Stomach (tissue), 8 donors: ENCODE measurements at regions not wholly inside any gene's neighbourhood (a gene's known extent, or its start where the extent isn't known, plus 50 kb on each side); places are given as distances from the start of the nearest gene placed in this dataset.
"Not testable (repeated sequence)": the region's sequence is repeated elsewhere in the genome, so short reads cannot be mapped to it uniquely, and the experiment has no call there.

Experiments
- DNase-seq, 2 donors: peaks; one replicate each; pipeline versions ENCODE4 v3.0.0 to v3.0.0-alpha.2; 2013 to 2019
- H3K27ac ChIP-seq, 5 donors: fragments of 200-600 bp in 4 of 5; sonication (generic) in 4 of 5; one replicate each; pipeline ENCODE4 v1.5.1; 2013 to 2019; ENCODE audit warnings: mild to moderate bottlenecking in 1 of 5, moderate library complexity in 1 of 5
- H3K27me3 ChIP-seq, 3 donors: fragments of 200-600 bp; sonication (generic); one replicate each; pipeline ENCODE4 v1.5.1; 2017 to 2019; ENCODE audit warnings: mixed run types in 1 of 3
- H3K36me3 ChIP-seq, 4 donors: fragments of 200-600 bp; sonication (generic); 1 replicate in 3 of 4; 2 replicates in 1 of 4; pipeline ENCODE4 v1.5.1; 2016 to 2019
- H3K4me1 ChIP-seq, 4 donors: fragments of 200-600 bp; sonication (generic); one replicate each; pipeline ENCODE4 v1.5.1; 2016 to 2019
- H3K4me3 ChIP-seq, 4 donors: fragments of 200-600 bp; sonication (generic) in 3 of 4; one replicate each; pipeline ENCODE4 v1.5.1; 2016 to 2019; ENCODE audit warnings: mild to moderate bottlenecking in 1 of 4
- H3K9me3 ChIP-seq, 4 donors: fragments of 200-600 bp; sonication (generic); one replicate each; pipeline ENCODE4 v1.5.1; 2016 to 2019
- CTCF ChIP-seq, 7 experiments: fragments of 450-650 bp in 4 of 7; fragments of 200-600 bp in 3 of 7; sonication (generic) in 3 of 7; IDR thresholded peaks; one replicate each; pipeline ENCODE4 v1.5.1; 2016 to 2019; ENCODE audit warnings: antibody characterized with exemption in 7 of 7, control low read depth in 2 of 7, mild to moderate bottlenecking in 1 of 7
- EP300 ChIP-seq: sonication (generic); formaldehyde crosslinking; IDR thresholded peaks from one replicate; pipeline ENCODE4 v1.6.1; 2017; ENCODE audit warnings: antibody characterized with exemption
- POLR2A ChIP-seq, 4 donors: fragments of 450-650 bp; IDR thresholded peaks; one replicate each; pipeline ENCODE4 v1.6.1; 2016; ENCODE audit warnings: antibody characterized with exemption in 4 of 4, control low read depth in 2 of 4, mild to moderate bottlenecking in 1 of 4, moderate library complexity in 1 of 4
- POLR2AphosphoS5 ChIP-seq, 3 donors: sonication (generic); formaldehyde crosslinking; IDR thresholded peaks; one replicate each; pipeline ENCODE4 v1.6.1; 2016; ENCODE audit warnings: antibody characterized with exemption in 3 of 3
- WGBS, 5 donors: extraction: QIAGEN DNeasy Blood & Tissue Kit in 3 of 5; methylation state at CpG; one replicate each; pipeline versions ENCODE4 v1.1.5 to v1.1.7; 2013 to 2018; 5-methylcytosine and 5-hydroxymethylcytosine counted together
- intact Hi-C: fragments of 100-400 bp; cut with DNase I; formaldehyde crosslinking; loops from one replicate; pipeline ENCODE4 v1.15.1; 2023; ENCODE audit warnings: low total_unique reads
- donor health status: healthy with polysubstance abuse.
- donor health status: Bipolar disorder and iron deficiency.
- donor health status: healthy.

GRCh38 chr1:115447672-115448071 lies 109.6 kb upstream of the NGF start:
- Histone ChIP-seq H3K27ac (no peak overlapping the region), H3K4me3 (no peak overlapping the region), H3K9me3 (no peaks in the 10 kb centered on the region), H3K4me1 (no peaks in the 10 kb centered on the region), H3K27me3 (no peaks in the 10 kb centered on the region), H3K36me3 (no peaks in the 10 kb centered on the region)
- DNase-seq: no peak
- intact Hi-C loops: no loop called here
- 15 to 28% (median 21%) methylated on average over 3 of the region's 3 CpGs for WGBS, 5 donors
- TF ChIP-seq CTCF (IDR thresholded peaks at IDR 0.05): no peak
- no peak for TF ChIP-seq POLR2AphosphoS5 (IDR thresholded peaks at IDR 0.05)
- no peak for TF ChIP-seq POLR2A (IDR thresholded peaks at IDR 0.05)
- TF ChIP-seq EP300: no peak

- no peak for TF ChIP-seq POLR2A (IDR thresholded peaks at IDR 0.05)
- no peak for TF ChIP-seq CTCF (IDR thresholded peaks at IDR 0.05)
- TF ChIP-seq POLR2AphosphoS5 (IDR thresholded peaks at IDR 0.05): no peak
- no peak for TF ChIP-seq EP300
- intact Hi-C loops: no loop called here
- H3K27me3 ChIP-seq: no peaks in the 10 kb centered on the region
- no peaks in the 10 kb centered on the region for H3K9me3 ChIP-seq
- H3K4me3 ChIP-seq: no peak overlapping the region
- no peak for DNase-seq
- H3K27ac ChIP-seq: no peak overlapping the region
- no peaks in the 10 kb centered on the region for H3K36me3 ChIP-seq
- no peaks in the 10 kb centered on the region for H3K4me1 ChIP-seq
Observed at GRCh38 chr1:115445090-115445489, 107.0 kb upstream of the NGF start.

GRCh38 chr1:115440733-115441132 lies 102.7 kb upstream of the NGF start:
- no peak for DNase-seq
- Histone ChIP-seq H3K4me3 (no peak overlapping the region), H3K4me1 (no peaks in the 10 kb centered on the region), H3K27me3 (no peaks in the 10 kb centered on the region), H3K9me3 (no peaks in the 10 kb centered on the region), H3K36me3 (no peaks in the 10 kb centered on the region), H3K27ac (no peak overlapping the region)
- intact Hi-C loops: no loop called here
- 75 to 90% (median 83%) methylated on average over 2 of the region's 2 CpGs for WGBS, 5 donors
- TF ChIP-seq POLR2AphosphoS5 (IDR thresholded peaks at IDR 0.05): no peak
- TF ChIP-seq EP300: no peak
- TF ChIP-seq CTCF (IDR thresholded peaks at IDR 0.05): no peak
- no peak for TF ChIP-seq POLR2A (IDR thresholded peaks at IDR 0.05)

- intact Hi-C loops, DNase-seq, H3K27ac ChIP-seq, H3K4me1 ChIP-seq, H3K4me3 ChIP-seq, H3K27me3 ChIP-seq, H3K9me3 ChIP-seq, H3K36me3 ChIP-seq: not testable (repeated sequence)
- WGBS, 5 donors: 93 to 97% (median 96%) methylated on average over 3 of the region's 3 CpGs
Observed at GRCh38 chr1:115439520-115439919, 101.5 kb upstream of the NGF start.

- no peaks in the 10 kb centered on the region for H3K4me1 ChIP-seq
- no peak overlapping the region for H3K4me3 ChIP-seq
- WGBS, 5 donors: 73 to 87% (median 79%) methylated on average over 7 of the region's 7 CpGs
- no peak for DNase-seq
- H3K9me3 ChIP-seq: no peaks in the 10 kb centered on the region
- H3K36me3 ChIP-seq: no peaks in the 10 kb centered on the region
- intact Hi-C loops: no loop called here
- no peaks in the 10 kb centered on the region for H3K27me3 ChIP-seq
- H3K27ac ChIP-seq: no peak overlapping the region
- TF ChIP-seq POLR2AphosphoS5 (IDR thresholded peaks at IDR 0.05) (no peak), EP300 (no peak), CTCF (IDR thresholded peaks at IDR 0.05) (no peak), POLR2A (IDR thresholded peaks at IDR 0.05) (no peak)
Observed at GRCh38 chr1:115437196-115437595, 99.1 kb upstream of the NGF start.
